ENCODE measurements at regions not wholly inside any gene's neighbourhood (a gene's known extent, or its start where the extent isn't known, plus 50 kb on each side); places are given as distances from the start of the nearest gene placed in this dataset.

- TF ChIP-seq CTCF (IDR thresholded peaks at IDR 0.05; ENCODE audit: poor library complexity) (no peak), EZH2 (IDR thresholded peaks at IDR 0.05; ENCODE audit: borderline replicate concordance) (no peak)
Observed at GRCh38 chr13:65112123-65112522, 2118.0 kb downstream of the PCDH9 start.

All from hepatocyte (in vitro differentiated cells).